ENCODE measurements at regions not wholly inside any gene's neighbourhood (a gene's known extent, or its start where the extent isn't known, plus 50 kb on each side); places are given as distances from the start of the nearest gene placed in this dataset.

DNA sequence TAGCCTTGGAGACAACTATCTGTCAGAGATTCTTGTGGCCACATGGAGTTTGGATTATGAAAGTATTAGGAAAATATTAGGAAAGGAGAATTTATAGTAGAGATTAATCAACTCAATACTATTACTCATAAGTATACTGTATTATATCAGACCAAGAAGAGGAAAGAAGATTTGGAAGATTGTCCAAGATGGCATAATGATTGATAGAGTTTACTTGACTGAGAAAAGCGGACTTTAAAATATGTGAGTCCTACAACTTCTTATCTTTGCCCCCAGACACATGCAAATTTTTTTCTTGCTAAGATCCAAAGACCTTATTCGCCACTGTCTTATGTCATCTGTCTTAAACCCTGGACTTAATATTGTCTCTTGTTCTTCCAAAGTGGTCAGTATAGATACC, 54.8 kb upstream of the SHISA3 start:
- TF ChIP-seq CTCF (IDR thresholded peaks at IDR 0.05) (no peak), EP300 (IDR thresholded peaks at IDR 0.05) (no peak)

All from tibial nerve (tissue), 4 donors.